ENCODE measurements at regions not wholly inside any gene's neighbourhood (a gene's known extent, or its start where the extent isn't known, plus 50 kb on each side); places are given as distances from the start of the nearest gene placed in this dataset.

DNA sequence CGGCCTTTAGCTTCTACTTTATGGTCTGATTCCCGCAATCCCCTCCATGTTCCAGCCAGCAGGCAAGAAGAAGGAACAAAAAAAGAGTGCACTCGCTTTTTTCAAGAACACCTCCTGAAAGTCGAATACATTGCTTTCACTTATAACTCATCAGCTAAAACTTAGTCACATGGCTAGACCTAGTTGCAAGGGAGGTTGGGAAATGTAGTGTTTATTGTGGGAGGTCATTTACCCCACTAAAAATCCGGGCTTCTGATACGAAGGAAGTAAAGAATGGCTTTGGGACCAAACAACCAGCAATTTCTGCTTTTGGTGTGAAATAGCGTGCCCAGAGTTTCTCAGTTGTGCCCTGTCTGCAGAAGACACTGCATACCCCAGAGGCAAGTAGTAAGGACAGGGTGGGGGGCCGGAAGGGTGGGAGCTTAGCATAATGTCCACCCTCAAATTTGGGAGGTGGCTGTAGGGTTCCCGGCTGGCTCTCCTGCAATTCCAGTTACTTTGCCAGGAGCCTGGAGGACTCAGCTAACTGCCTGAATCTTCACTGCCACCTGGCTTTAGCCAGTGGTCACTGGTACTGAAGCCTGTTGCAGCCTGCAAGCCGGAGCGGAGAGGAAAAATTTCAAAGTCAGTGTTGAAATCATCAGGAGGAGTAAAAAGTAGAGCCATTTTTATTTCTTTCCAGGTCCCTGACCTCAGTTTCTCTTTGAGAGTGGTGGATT, 57.7 kb upstream of the F3 start:
- no peak overlapping the region for H3K27ac ChIP-seq (ENCODE audit: low read length)
- in situ Hi-C loops (cut with HindIII; ENCODE audit: low pct_unique_long_range_greater_than_20kb, low sequenced_read_pairs): no loop called here
- no TSS peak for BruUV-seq (replicated peaks)
- H3K4me3 ChIP-seq (ENCODE audit: low read depth in 2 of 2, low read length in 2 of 2): no peak overlapping the region
- no peaks in the 10 kb centered on the region for H3K9me3 ChIP-seq (ENCODE audit: control insufficient read depth, insufficient read depth, low read depth, low read length)
- no peaks in the 10 kb centered on the region for H3K36me3 ChIP-seq (ENCODE audit: control insufficient read depth, insufficient read depth, low read length)
- intact Hi-C loops (cut with micrococcal nuclease; ENCODE audit: unreplicated experiment): no loop called here
- CTCF ChIA-PET: no interaction called here
- POLR2A ChIA-PET: no interaction called here
- no peaks in the 10 kb centered on the region; the same call in 1 of the 2 replicates for H3K4me1 ChIP-seq (ENCODE audit: control insufficient read depth, insufficient read depth, low read length)
- ATAC-seq (peak; percentile 85), DNase-seq (ENCODE audit: low read depth, low spot score) (no peak)
- no peaks in the 10 kb centered on the region for H3K27me3 ChIP-seq (ENCODE audit: control insufficient read depth, insufficient read depth, low read length)
- no peak for TF ChIP-seq POLR2AphosphoS5 (IDR thresholded peaks at IDR 0.05; ENCODE audit: low read depth, low read length)
- TF ChIP-seq, protein P1, sequence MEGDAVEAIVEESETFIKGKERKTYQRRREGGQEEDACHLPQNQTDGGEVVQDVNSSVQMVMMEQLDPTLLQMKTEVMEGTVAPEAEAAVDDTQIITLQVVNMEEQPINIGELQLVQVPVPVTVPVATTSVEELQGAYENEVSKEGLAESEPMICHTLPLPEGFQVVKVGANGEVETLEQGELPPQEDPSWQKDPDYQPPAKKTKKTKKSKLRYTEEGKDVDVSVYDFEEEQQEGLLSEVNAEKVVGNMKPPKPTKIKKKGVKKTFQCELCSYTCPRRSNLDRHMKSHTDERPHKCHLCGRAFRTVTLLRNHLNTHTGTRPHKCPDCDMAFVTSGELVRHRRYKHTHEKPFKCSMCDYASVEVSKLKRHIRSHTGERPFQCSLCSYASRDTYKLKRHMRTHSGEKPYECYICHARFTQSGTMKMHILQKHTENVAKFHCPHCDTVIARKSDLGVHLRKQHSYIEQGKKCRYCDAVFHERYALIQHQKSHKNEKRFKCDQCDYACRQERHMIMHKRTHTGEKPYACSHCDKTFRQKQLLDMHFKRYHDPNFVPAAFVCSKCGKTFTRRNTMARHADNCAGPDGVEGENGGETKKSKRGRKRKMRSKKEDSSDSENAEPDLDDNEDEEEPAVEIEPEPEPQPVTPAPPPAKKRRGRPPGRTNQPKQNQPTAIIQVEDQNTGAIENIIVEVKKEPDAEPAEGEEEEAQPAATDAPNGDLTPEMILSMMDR (IDR thresholded peaks at IDR 0.05): peak; percentile 67

DNA sequence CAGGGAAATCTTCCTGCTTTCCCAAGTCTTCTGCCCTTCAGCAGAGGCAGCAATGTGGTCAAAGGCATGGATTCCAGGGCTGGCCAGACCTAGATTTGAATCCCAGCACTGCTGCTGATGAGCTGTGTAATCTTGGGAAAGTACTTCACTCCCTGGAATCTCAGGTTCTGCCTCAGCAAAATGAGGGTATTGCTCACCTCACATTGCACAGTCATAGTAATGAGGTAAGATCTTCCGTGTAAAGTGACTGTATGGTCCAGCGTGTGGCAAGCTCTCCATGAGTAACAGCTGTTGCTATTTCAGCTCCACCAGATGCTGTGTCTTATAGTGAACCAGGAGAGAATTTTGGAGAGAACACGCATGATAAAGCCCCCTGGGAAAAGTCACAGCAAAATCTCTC, 56.1 kb upstream of the F3 start:
- TF ChIP-seq SIN3A (IDR thresholded peaks at IDR 0.05; ENCODE audit: borderline replicate concordance, insufficient read depth, low read depth, low read length) (no peak), TCF7L2 (IDR thresholded peaks at IDR 0.05; ENCODE audit: low read depth, low read length) (no peak), POLR2AphosphoS5 (IDR thresholded peaks at IDR 0.05; ENCODE audit: low read depth, low read length) (no peak)
- TF ChIP-seq, protein P1 (IDR thresholded peaks at IDR 0.05): no peak
- TF ChIP-seq, protein P2, sequence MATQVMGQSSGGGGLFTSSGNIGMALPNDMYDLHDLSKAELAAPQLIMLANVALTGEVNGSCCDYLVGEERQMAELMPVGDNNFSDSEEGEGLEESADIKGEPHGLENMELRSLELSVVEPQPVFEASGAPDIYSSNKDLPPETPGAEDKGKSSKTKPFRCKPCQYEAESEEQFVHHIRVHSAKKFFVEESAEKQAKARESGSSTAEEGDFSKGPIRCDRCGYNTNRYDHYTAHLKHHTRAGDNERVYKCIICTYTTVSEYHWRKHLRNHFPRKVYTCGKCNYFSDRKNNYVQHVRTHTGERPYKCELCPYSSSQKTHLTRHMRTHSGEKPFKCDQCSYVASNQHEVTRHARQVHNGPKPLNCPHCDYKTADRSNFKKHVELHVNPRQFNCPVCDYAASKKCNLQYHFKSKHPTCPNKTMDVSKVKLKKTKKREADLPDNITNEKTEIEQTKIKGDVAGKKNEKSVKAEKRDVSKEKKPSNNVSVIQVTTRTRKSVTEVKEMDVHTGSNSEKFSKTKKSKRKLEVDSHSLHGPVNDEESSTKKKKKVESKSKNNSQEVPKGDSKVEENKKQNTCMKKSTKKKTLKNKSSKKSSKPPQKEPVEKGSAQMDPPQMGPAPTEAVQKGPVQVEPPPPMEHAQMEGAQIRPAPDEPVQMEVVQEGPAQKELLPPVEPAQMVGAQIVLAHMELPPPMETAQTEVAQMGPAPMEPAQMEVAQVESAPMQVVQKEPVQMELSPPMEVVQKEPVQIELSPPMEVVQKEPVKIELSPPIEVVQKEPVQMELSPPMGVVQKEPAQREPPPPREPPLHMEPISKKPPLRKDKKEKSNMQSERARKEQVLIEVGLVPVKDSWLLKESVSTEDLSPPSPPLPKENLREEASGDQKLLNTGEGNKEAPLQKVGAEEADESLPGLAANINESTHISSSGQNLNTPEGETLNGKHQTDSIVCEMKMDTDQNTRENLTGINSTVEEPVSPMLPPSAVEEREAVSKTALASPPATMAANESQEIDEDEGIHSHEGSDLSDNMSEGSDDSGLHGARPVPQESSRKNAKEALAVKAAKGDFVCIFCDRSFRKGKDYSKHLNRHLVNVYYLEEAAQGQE (IDR thresholded peaks at IDR 0.05; ENCODE audit: insufficient read depth in 1 of 2, low read depth in 2 of 2, low read length in 1 of 2): no peak
- ATAC-seq: no peak
- intact Hi-C loops (cut with micrococcal nuclease; ENCODE audit: unreplicated experiment) (no loop called here), in situ Hi-C loops (cut with HindIII; ENCODE audit: low pct_unique_long_range_greater_than_20kb, low sequenced_read_pairs) (no loop called here)
- DNase-seq (ENCODE audit: low read depth, low spot score): no peak
- Histone ChIP-seq H3K27me3 (ENCODE audit: control insufficient read depth, insufficient read depth, low read length) (no peaks in the 10 kb centered on the region), H3K36me3 (ENCODE audit: control insufficient read depth, insufficient read depth, low read length) (no peaks in the 10 kb centered on the region), H3K4me1 (ENCODE audit: control insufficient read depth, insufficient read depth, low read length) (no peaks in the 10 kb centered on the region; the same call in 1 of the 2 replicates), H3K27ac (ENCODE audit: low read length) (no peak overlapping the region), H3K4me3 (ENCODE audit: low read depth in 2 of 2, low read length in 2 of 2) (no peak overlapping the region), H3K9me3 (ENCODE audit: control insufficient read depth, insufficient read depth, low read depth, low read length) (no peaks in the 10 kb centered on the region)
- CTCF ChIA-PET: interaction anchor here (0.7 kb wide), 1 partner anchor 48 kb away, joined by 3 read pairs; no protein-coding TSS in a partner anchor
- POLR2A ChIA-PET: no interaction called here
- BruUV-seq (replicated peaks): no TSS peak
